Body of pancreas (tissue), 4 donors: ENCODE measurements at regions not wholly inside any gene's neighbourhood (a gene's known extent, or its start where the extent isn't known, plus 50 kb on each side); places are given as distances from the start of the nearest gene placed in this dataset.

Experiments
- CTCF ChIP-seq, 7 experiments: fragments of 450-650 bp in 4 of 7; fragments of 200-600 bp in 3 of 7; sonication (generic) in 3 of 7; IDR thresholded peaks; one replicate each; pipeline ENCODE4 v1.5.1; 2016 to 2019; ENCODE audit warnings: antibody characterized with exemption in 7 of 7
- POLR2A ChIP-seq, 3 donors: fragments of 450-650 bp; IDR thresholded peaks; one replicate each; pipeline ENCODE4 v1.6.1; 2016; ENCODE audit warnings: antibody characterized with exemption in 3 of 3, mild to moderate bottlenecking in 2 of 3

GRCh38 chr1:244340396-244340795 is 111.3 kb downstream of the ADSS2 start:
- no peak for TF ChIP-seq CTCF (IDR thresholded peaks at IDR 0.05)
- no peak for TF ChIP-seq POLR2A (IDR thresholded peaks at IDR 0.05)
